H9 (cell line): ENCODE measurements at regions not wholly inside any gene's neighbourhood (a gene's known extent, or its start where the extent isn't known, plus 50 kb on each side); places are given as distances from the start of the nearest gene placed in this dataset.

Experiments
- DNase-seq: peaks from one replicate; pipeline ENCODE4 v3.0.0-alpha.2; 2017
- H2AFZ ChIP-seq: one replicate; pipeline ENCODE4 v1.6.1; 2013; ENCODE audit warnings: mild to moderate bottlenecking, low read length, control low read depth, moderate library complexity
- H2AK5ac ChIP-seq: 2 replicates; pipeline ENCODE4 v1.6.1; 2013; ENCODE audit warnings: low read length, control low read depth, mixed read lengths; ENCODE audit not compliant: insufficient read length
- H2BK120ac ChIP-seq: one replicate; pipeline ENCODE4 v1.6.1; 2013; ENCODE audit warnings: low read depth, mild to moderate bottlenecking, low read length, control low read depth, inconsistent platforms; ENCODE audit not compliant: poor library complexity, severe bottlenecking
- H2BK12ac ChIP-seq: 2 replicates; pipeline ENCODE4 v1.6.1; 2013; ENCODE audit warnings: low read length, control low read depth, mixed read lengths, low read depth; ENCODE audit not compliant: insufficient read length
- H2BK15ac ChIP-seq: 2 replicates; pipeline ENCODE4 v1.6.1; 2013; ENCODE audit warnings: low read depth, low read length, control low read depth
- H2BK20ac ChIP-seq: one replicate; pipeline ENCODE4 v1.6.1; 2013; ENCODE audit warnings: low read depth, mild to moderate bottlenecking, low read length, control low read depth, inconsistent platforms; ENCODE audit not compliant: poor library complexity, severe bottlenecking
- H2BK5ac ChIP-seq: 2 replicates; pipeline ENCODE4 v1.6.1; 2013; ENCODE audit warnings: low read length, control low read depth, mixed read lengths; ENCODE audit not compliant: insufficient read length
- H3K14ac ChIP-seq: 2 replicates; pipeline ENCODE4 v1.6.1; 2013; ENCODE audit warnings: low read length, control low read depth; ENCODE audit not compliant: insufficient read depth
- H3K18ac ChIP-seq: 2 replicates; pipeline ENCODE4 v1.6.1; 2013; ENCODE audit warnings: low read depth, mild to moderate bottlenecking, mixed read lengths, low read length, control low read depth; ENCODE audit not compliant: insufficient read length
- H3K23ac ChIP-seq: 2 replicates; pipeline ENCODE4 v1.6.1; 2013; ENCODE audit warnings: low read length, control low read depth, mixed read lengths, low read depth; ENCODE audit not compliant: insufficient read length
- H3K23me2 ChIP-seq: 2 replicates; pipeline ENCODE4 v1.6.1; 2013; ENCODE audit warnings: low read depth, mild to moderate bottlenecking, mixed read lengths, low read length, control low read depth; ENCODE audit not compliant: insufficient read length, poor library complexity, severe bottlenecking
- H3K27ac ChIP-seq: 2 replicates; pipeline ENCODE4 v1.5.1; 2013; ENCODE audit warnings: low read length, control low read depth, mixed read lengths, low read depth; ENCODE audit not compliant: insufficient read length
- H3K27me3 ChIP-seq: 2 replicates; pipeline ENCODE4 v1.6.1; 2013; ENCODE audit warnings: low read length, control low read depth, inconsistent platforms; ENCODE audit not compliant: insufficient read depth
- H3K4ac ChIP-seq: 2 replicates; pipeline ENCODE4 v1.6.1; 2013; ENCODE audit warnings: low read depth, mild to moderate bottlenecking, control low read depth, inconsistent platforms, low read length, moderate library complexity
- H3K4me1 ChIP-seq: 2 replicates; pipeline ENCODE4 v1.6.1; 2013; ENCODE audit warnings: low read length, control low read depth, inconsistent platforms; ENCODE audit not compliant: insufficient read depth
- H3K4me2 ChIP-seq: 2 replicates; pipeline ENCODE4 v1.6.1; 2013; ENCODE audit warnings: low read length, control low read depth, mixed read lengths; ENCODE audit not compliant: insufficient read length, insufficient read depth
- H3K56ac ChIP-seq: 2 replicates; pipeline ENCODE4 v1.6.1; 2013; ENCODE audit warnings: low read depth, mild to moderate bottlenecking, mixed read lengths, low read length, control low read depth; ENCODE audit not compliant: insufficient read length
- H3K79me1 ChIP-seq: 2 replicates; pipeline ENCODE4 v1.6.1; 2013; ENCODE audit warnings: low read depth, mild to moderate bottlenecking, moderate library complexity, low read length, control low read depth, inconsistent platforms; ENCODE audit not compliant: insufficient read depth, poor library complexity, severe bottlenecking
- H3K79me2 ChIP-seq: 2 replicates; pipeline ENCODE4 v1.6.1; 2013; ENCODE audit warnings: low read length, control low read depth, inconsistent platforms; ENCODE audit not compliant: insufficient read depth
- H3K9ac ChIP-seq: 2 replicates; pipeline ENCODE4 v1.6.1; 2013; ENCODE audit warnings: low read length, control low read depth, mixed read lengths; ENCODE audit not compliant: insufficient read length; ENCODE audit errors: extremely low read depth
- H3K9me3 ChIP-seq: one replicate; pipeline ENCODE4 v1.6.1; 2013; ENCODE audit warnings: low read depth, low read length, inconsistent platforms; ENCODE audit not compliant: control insufficient read depth
- H3T11ph ChIP-seq: one replicate; pipeline ENCODE4 v1.6.1; 2013; ENCODE audit warnings: mild to moderate bottlenecking, low read length, control low read depth, inconsistent platforms
- H4K20me1 ChIP-seq: one replicate; pipeline ENCODE4 v1.6.1; 2013; ENCODE audit not compliant: control insufficient read depth, insufficient read length, insufficient read depth
- H4K5ac ChIP-seq: 2 replicates; pipeline ENCODE4 v1.6.1; 2013; ENCODE audit warnings: low read depth, mild to moderate bottlenecking, mixed read lengths, low read length, control low read depth; ENCODE audit not compliant: insufficient read length
- H4K8ac ChIP-seq: replicated peaks from 2 replicates; pipeline ENCODE4 v1.6.1; 2013; ENCODE audit warnings: low read length, control low read depth, mixed read lengths, low read depth; ENCODE audit not compliant: insufficient read length
- H4K91ac ChIP-seq: 2 replicates; pipeline ENCODE4 v1.6.1; 2013; ENCODE audit warnings: low read depth, mild to moderate bottlenecking, moderate library complexity, mixed read lengths, low read length, control low read depth; ENCODE audit not compliant: insufficient read length
- H3K27ac Mint-ChIP-seq, 3 experiments: 2 replicates in 2 of 3; 3 replicates in 1 of 3; pipeline ENCODE4 v1.8.0; 2020 to 2021; ENCODE audit warnings: mixed read lengths in 3 of 3, mild to moderate bottlenecking in 1 of 3, moderate library complexity in 1 of 3
- H3K27me3 Mint-ChIP-seq: 2 replicates; pipeline ENCODE4 v1.8.0; 2021; ENCODE audit warnings: low read depth, mild to moderate bottlenecking, moderate library complexity, mixed read lengths
- H3K36me3 Mint-ChIP-seq, 3 experiments: 2 replicates in 2 of 3; 3 replicates in 1 of 3; pipeline ENCODE4 v1.8.0; 2020 to 2021; ENCODE audit warnings: low read depth in 3 of 3, mixed read lengths in 3 of 3; ENCODE audit not compliant: insufficient read depth in 1 of 3
- H3K4me1 Mint-ChIP-seq, 2 experiments: 2 replicates each; pipeline ENCODE4 v1.8.0; 2020; ENCODE audit warnings: mixed read lengths in 2 of 2
- H3K4me3 Mint-ChIP-seq, 2 experiments: 2 replicates in 1 of 2; 3 replicates in 1 of 2; pipeline ENCODE4 v1.8.0; 2020 to 2021; ENCODE audit warnings: mild to moderate bottlenecking in 2 of 2, mixed read lengths in 2 of 2, moderate library complexity in 1 of 2
- H3K9me3 Mint-ChIP-seq, 2 experiments: 2 replicates in 1 of 2; 3 replicates in 1 of 2; pipeline ENCODE4 v1.8.0; 2020; ENCODE audit warnings: mild to moderate bottlenecking in 2 of 2, mixed read lengths in 2 of 2, moderate library complexity in 1 of 2
- CTCF ChIP-seq: fragments of 200-600 bp; sonication (generic); conservative IDR thresholded peaks from 3 replicates; pipeline ENCODE4 v1.8.0; 2021; ENCODE audit warnings: antibody characterized with exemption, mild to moderate bottlenecking
- WGBS: extraction: QIAGEN DNeasy Blood & Tissue Kit; methylation state at CpG from one replicate; pipeline ENCODE4 v1.1.7; 2013; ENCODE audit warnings: missing lambda C conversion rate, low lambda C conversion rate, mixed read lengths; ENCODE audit not compliant: insufficient read length; ENCODE audit errors: extremely low coverage; 5-methylcytosine and 5-hydroxymethylcytosine counted together

- no peak overlapping the region for H3K14ac ChIP-seq
- no peaks in the 10 kb centered on the region for H3K23me2 ChIP-seq
- no peak overlapping the region for H3T11ph ChIP-seq
- TF ChIP-seq CTCF: no peak
- H2AK5ac ChIP-seq: no peak overlapping the region
- H3K23ac ChIP-seq: no peak overlapping the region
- H3K27me3 ChIP-seq: no peaks in the 10 kb centered on the region
- no peak overlapping the region for H3K4me2 ChIP-seq
- no peaks in the 10 kb centered on the region for H3K79me2 ChIP-seq
- no peak overlapping the region for H4K91ac ChIP-seq
- no peak overlapping the region for H3K56ac ChIP-seq
- no peak overlapping the region for H3K9ac ChIP-seq
- no peak overlapping the region for H2BK15ac ChIP-seq
- H2BK20ac ChIP-seq: no peak overlapping the region
- no CpG with 5 or more reads among the region's 7 CpGs for WGBS
- no peak overlapping the region for H3K18ac ChIP-seq
- H3K4ac ChIP-seq: no peak overlapping the region
- no peaks in the 10 kb centered on the region for H3K27me3 Mint-ChIP-seq
- no peak overlapping the region for H2BK5ac ChIP-seq
- no peak overlapping the region for H3K4me3 Mint-ChIP-seq
- no peak overlapping the region for H3K27ac ChIP-seq
- no peak overlapping the region for H2AFZ ChIP-seq
- H3K36me3 Mint-ChIP-seq: no peaks in the 10 kb centered on the region; a peak in 1 of 7 replicates
- no peaks in the 10 kb centered on the region for H3K79me1 ChIP-seq
- H2BK12ac ChIP-seq: no peak overlapping the region
- no peaks in the 10 kb centered on the region for H3K9me3 Mint-ChIP-seq
- H3K9me3 ChIP-seq: no peaks in the 10 kb centered on the region
- H4K8ac ChIP-seq: no peak overlapping the region
- H2BK120ac ChIP-seq: no peak overlapping the region
- no peak for DNase-seq
- no peaks in the 10 kb centered on the region for H3K4me1 ChIP-seq
- no peak overlapping the region for H4K5ac ChIP-seq
- H3K4me1 Mint-ChIP-seq: peaks cover 0 to 2% of the 10 kb centered on the region in 2 experiments; a peak in 1 of 4 replicates
- no peaks in the 10 kb centered on the region for H4K20me1 ChIP-seq
- H3K27ac Mint-ChIP-seq: no peak overlapping the region
Measured at GRCh38 chr20:40108321-40108720, 580.7 kb downstream of the MAFB start.
